GM18867 (cell line): ENCODE measurements at regions not wholly inside any gene's neighbourhood (a gene's known extent, or its start where the extent isn't known, plus 50 kb on each side); places are given as distances from the start of the nearest gene placed in this dataset.
"Not testable (repeated sequence)": the region's sequence is repeated elsewhere in the genome, so short reads cannot be mapped to it uniquely, and the experiment has no call there.

Experiments used
- ATAC-seq: cut with Tn5 transposase; IDR thresholded peaks from one replicate; pipeline ENCODE4 v1.9.1; 2021; ENCODE audit warnings: mild to moderate bottlenecking, moderate library complexity; ENCODE audit not compliant: unreplicated experiment

DNA sequence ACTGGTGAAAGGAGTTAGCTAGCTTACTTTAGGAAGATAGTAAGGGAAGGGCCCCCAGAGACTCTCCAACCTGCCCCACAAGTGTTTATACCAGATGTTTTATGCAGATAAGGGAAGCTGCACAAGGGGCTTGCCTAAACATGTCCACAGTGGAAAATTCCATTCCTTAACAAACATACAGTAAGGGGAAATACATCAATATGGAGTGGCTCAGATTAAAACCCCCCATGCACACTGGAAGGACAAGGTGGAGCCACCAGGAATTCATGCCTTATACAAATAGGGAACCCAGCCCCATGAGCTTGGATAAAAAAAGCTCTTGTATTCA is 106.3 kb upstream of the GPBP1 start:
- ATAC-seq: no peak

DNA sequence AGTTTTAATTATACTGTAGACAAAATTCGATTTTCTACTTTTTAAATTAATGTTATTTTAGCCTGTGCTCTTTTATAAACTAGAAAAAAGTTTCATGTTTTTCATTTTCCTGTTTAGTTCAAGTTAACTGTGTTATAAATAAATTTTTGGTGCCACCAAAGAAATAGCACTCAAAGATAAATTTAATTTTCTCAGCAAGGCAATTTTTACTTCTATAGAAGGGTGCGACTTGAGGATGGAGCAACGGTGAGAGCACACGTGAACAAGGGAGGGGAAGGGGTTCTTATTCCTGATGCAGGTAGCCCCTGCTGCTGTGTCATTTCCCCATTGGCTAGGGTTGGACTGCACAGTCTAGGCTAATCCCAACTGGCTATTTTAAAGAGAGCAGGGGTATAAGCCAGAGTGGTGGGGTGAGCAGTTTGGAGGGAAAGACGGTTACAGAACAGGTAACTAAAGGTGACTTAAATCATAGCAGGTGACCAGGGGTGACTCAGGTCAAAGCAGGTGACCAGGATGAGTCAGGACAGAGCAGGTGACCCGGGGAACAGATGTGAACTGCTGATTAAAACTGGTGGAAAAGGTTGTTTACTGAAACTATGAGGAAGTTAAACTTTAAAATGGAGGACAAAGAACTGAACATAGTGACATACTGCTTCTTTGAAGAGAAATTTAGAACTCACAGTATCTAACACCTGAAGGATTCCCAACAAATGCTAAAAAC is 104.6 kb upstream of the GPBP1 start:
- ATAC-seq: no peak

DNA sequence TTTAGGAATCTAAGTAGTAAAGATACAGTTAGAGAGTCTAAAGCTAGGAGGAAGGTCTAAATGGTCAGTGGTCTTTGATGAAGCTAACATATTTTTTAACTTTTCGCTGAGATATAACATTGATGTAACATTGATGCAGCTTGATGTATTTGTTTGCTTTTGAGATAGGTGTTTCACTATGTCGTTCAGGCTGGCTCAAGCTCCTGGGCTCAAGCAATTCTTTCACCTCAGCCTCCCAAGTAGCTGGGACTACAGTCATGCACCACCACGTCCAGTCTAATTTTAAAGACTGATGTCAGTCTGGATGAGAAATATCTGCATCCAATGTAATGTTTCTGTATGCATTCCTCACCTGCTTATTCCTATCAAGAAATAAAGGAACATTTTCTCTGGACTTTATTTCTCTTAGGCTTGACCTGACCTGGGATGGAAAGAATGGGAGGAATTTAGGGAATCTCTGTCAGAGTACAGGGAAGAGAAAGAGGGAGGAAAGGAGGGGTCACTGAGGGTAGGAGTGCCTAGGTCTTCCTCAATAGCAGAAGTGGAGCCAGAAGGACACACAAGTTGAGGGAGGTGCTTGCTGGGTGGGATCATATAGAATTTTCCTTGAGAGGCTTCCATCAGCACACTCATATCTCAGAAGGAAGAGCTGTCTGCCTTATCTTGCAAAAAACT is 101.5 kb upstream of the GPBP1 start:
- no peak for ATAC-seq

DNA sequence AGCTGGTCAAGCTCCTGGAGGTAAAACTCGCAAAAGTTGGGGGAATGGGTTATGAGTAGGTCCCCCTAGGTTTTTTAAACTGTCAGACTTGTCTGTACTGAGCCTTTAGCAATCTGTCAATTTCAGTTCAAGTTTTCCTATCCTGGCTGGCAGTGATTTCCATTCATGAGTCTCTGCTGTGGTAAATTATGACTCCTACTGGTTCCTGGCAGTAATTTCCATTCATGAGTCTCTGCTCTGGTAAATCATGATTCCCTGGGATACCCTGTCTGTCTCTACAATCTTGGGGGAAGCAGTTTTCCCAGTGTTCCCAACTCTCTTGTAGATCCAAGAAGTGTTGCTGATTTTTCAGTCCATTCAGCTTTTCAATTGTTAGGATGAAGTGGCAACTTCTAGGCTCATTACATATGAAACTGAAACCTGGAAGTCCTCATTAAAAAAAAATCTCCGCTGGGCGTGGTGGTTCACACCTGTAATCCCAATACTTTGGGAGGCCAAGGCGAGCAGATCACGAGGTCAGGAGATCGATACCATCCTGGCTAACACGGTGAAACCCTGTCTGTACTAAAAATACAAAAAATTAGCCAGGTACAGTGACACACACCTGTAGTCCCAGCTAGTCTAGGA is 91.3 kb upstream of the GPBP1 start:
- ATAC-seq: no peak

GRCh38 chr5:57085306-57086081 is 88.4 kb upstream of the GPBP1 start:
- no peak for ATAC-seq

DNA sequence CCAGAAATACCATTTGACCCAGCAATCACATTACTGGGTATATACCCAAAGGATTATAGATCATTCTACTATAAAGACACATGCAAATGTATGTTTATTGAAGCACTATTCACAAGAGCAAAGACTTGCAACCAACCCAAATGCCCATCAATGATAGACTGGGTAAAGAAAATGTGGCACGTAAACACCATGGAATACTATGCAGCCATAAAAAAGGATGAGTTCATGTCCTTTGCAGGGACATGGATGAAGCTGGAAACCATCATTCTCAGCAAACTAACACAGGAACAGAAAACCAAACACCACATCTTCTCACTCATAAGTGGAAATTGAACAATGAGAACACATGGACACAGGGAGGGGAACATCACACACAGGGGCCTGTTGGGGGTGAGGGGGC is 85.9 kb upstream of the GPBP1 start:
- not testable (repeated sequence) for ATAC-seq

GRCh38 chr5:57094753-57095683 is 78.8 kb upstream of the GPBP1 start:
- no peak for ATAC-seq

DNA sequence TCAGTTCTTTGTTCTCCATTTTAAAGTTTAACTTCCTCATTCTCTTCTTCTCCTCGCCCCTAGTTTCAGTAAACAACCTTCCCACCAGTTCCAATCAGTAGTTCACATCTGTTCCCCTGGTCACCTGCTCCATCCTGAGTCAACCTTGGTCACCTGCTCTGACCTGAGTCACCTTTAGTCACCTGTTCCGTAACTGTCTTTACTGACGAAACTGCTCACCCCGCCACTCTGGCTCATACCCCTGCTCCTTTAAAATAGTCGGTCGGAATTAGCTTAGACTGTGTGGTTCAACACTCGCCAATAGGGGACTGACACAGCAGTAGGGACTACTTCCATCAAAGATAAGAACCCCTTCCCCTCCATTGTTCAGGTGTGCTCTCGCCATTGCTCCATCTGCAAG is 76.3 kb upstream of the GPBP1 start:
- no peak for ATAC-seq

- no peak for ATAC-seq
Observed at GRCh38 chr5:57102189-57102904, 71.5 kb upstream of the GPBP1 start.

GRCh38 chr5:57102905-57103255 is 71.0 kb upstream of the GPBP1 start:
- ATAC-seq: no peak

GRCh38 chr5:57103317-57103907 is 70.4 kb upstream of the GPBP1 start:
- no peak for ATAC-seq

DNA sequence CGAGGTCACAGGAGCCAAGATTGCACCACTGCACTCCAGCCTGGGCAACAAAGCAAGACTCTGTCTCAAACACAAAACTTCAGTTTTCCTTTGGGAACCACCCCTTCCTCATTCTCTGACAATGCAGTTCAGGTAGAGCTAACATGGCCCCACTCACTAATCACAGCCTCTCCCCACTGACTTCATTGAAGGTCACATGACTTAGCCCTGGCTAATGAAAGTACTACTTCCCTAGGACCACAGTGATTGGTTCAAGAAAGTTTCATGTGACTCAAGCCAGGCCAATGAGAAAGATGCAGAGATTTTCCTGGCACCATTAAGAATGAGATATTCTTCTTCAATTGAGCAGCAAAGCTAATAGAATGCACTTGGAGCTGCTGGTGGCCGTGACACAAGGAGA is 67.2 kb upstream of the GPBP1 start:
- ATAC-seq: no peak

DNA sequence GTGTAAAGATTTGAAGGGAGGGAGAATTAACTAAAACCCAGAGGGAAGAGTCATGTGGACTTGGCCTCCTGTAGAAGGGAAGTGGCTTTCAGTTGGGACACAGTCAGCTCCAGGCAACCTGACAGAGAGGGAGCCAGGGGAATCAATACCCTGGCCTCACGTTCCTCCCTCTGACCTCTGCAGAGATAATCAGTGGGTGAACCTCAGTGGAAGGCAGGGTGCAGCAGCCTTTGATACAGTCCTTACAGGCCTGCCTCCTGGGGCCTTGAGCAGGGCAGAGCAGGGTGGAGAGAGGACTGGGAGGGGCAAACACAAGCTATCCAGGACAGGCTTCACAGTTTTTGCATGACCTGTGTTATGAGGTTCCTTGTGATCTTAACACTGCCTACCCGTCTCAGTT is 61.9 kb upstream of the GPBP1 start:
- no peak for ATAC-seq

GRCh38 chr5:57113481-57113880 is 60.4 kb upstream of the GPBP1 start:
- ATAC-seq: no peak

- ATAC-seq: no peak
Observed at GRCh38 chr5:57117596-57117995, 56.3 kb upstream of the GPBP1 start.

DNA sequence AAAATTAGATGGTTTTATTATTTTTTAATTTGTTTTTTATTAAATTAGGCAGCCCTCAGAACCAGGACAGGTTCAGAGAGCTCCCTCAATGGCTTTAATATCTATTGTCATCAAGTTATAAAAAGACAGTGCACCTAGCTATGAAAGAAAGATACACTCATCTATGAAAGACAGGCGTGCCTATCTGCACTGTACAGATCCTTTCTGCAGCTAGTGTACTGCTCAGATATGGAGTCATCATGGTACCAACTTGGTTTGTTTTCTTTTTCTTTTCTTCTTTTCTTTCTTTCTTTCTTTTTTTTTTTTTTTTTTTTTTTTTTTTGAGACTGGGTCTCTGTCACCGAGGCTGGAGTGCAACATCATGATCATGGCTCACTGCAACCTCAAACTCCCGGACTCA is 54.8 kb upstream of the GPBP1 start:
- no peak for ATAC-seq

DNA sequence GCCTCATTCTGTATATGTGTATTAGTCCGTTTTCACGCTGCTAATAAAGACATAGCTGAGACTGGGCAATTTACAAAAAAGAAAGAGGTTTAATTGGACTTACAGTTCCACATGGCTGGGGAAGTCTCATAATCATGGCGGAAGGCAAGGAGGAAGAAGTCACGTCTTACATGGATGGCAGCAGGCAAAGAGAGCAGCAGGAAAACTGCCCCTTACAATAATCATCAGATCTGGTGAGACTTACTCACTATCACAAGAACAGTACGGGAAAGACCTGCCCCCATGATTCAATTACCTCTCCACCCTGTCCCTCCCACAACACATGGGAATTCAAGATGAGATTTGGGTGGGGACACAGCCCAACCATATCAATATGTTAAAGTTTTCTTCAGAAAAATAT is 49.8 kb upstream of the GPBP1 start:
- no peak for ATAC-seq
